Cardiac fibroblast (primary cell): ENCODE measurements at regions not wholly inside any gene's neighbourhood (a gene's known extent, or its start where the extent isn't known, plus 50 kb on each side); places are given as distances from the start of the nearest gene placed in this dataset.

Experiments
- DNase-seq, 2 donors: peaks; one replicate each; pipeline versions ENCODE4 v3.0.0 to v3.0.0-alpha.2; 2010; ENCODE audit warnings: low read depth in 2 of 2
- H3K4me3 ChIP-seq, 2 donors: replicated peaks in 1 of 2; 1 replicate in 1 of 2; 2 replicates in 1 of 2; pipeline ENCODE4 v1.5.1; 2011; ENCODE audit warnings: low read depth in 2 of 2, low read length in 2 of 2, mild to moderate bottlenecking in 2 of 2, moderate library complexity in 1 of 2
- CTCF ChIP-seq: IDR thresholded peaks from one replicate; pipeline ENCODE4 v1.5.1; 2011; ENCODE audit warnings: low read depth, mild to moderate bottlenecking, low read length, inconsistent platforms

GRCh38 chr1:83087851-83088250, 911.1 kb downstream of the TTLL7 start:
- no peak overlapping the region for H3K4me3 ChIP-seq
- no peak for DNase-seq
- no peak for TF ChIP-seq CTCF

- TF ChIP-seq CTCF: no peak
- no peak for DNase-seq
- no peak overlapping the region for H3K4me3 ChIP-seq
Observed at GRCh38 chr1:83086986-83087512, 911.9 kb downstream of the TTLL7 start.

- DNase-seq: peak in 1 of 2 donors; percentile 27
- no peak for TF ChIP-seq CTCF
- H3K4me3 ChIP-seq: no peak overlapping the region
Observed at GRCh38 chr1:83086346-83086745, 912.6 kb downstream of the TTLL7 start.

- no peak overlapping the region for H3K4me3 ChIP-seq
- no peak for TF ChIP-seq CTCF
- no peak for DNase-seq
Observed at GRCh38 chr1:83083589-83084224, 915.2 kb downstream of the TTLL7 start.

- no peak for TF ChIP-seq CTCF
- peak in 1 of 2 donors; percentile 7 for DNase-seq
Observed at GRCh38 chr1:83077411-83077810, 921.5 kb downstream of the TTLL7 start.

GRCh38 chr1:83075107-83075506, 923.8 kb downstream of the TTLL7 start:
- no peak for DNase-seq
- no peak overlapping the region for H3K4me3 ChIP-seq
- no peak for TF ChIP-seq CTCF

More at GRCh38 chr1:83077411-83077810, 921.5 kb downstream of the TTLL7 start:
- H3K4me3 ChIP-seq: no peak overlapping the region

- H3K4me3 ChIP-seq: no peak overlapping the region
- no peak for DNase-seq
- TF ChIP-seq CTCF: no peak
Observed at GRCh38 chr1:83067954-83068353, 931.0 kb downstream of the TTLL7 start.
